Activated CD4-positive, alpha-beta T cell treated with anti-CD3 and anti-CD28 coated beads, Interleukin-2, amount 10 ng/mL, durations not matched to agents 24 days and 14 days (primary cell): ENCODE measurements at regions not wholly inside any gene's neighbourhood (a gene's known extent, or its start where the extent isn't known, plus 50 kb on each side); places are given as distances from the start of the nearest gene placed in this dataset.
"Not testable (repeated sequence)": the region's sequence is repeated elsewhere in the genome, so short reads cannot be mapped to it uniquely, and the experiment has no call there.

Source experiments
- DNase-seq: peaks from one replicate; pipeline ENCODE4 v3.0.0; 2022
- H3K27ac Mint-ChIP-seq: one replicate; pipeline ENCODE4 v1.8.0; 2022; ENCODE audit warnings: mild to moderate bottlenecking, mixed read lengths
- H3K27me3 Mint-ChIP-seq: one replicate; pipeline ENCODE4 v1.8.0; 2022; ENCODE audit warnings: mixed read lengths
- H3K36me3 Mint-ChIP-seq: one replicate; pipeline ENCODE4 v1.8.0; 2022; ENCODE audit warnings: low read depth, mild to moderate bottlenecking, mixed read lengths
- H3K4me1 Mint-ChIP-seq: one replicate; pipeline ENCODE4 v1.8.0; 2021; ENCODE audit warnings: mixed read lengths
- H3K4me3 Mint-ChIP-seq: one replicate; pipeline ENCODE4 v1.8.0; 2022; ENCODE audit warnings: mild to moderate bottlenecking, moderate library complexity, mixed read lengths
- H3K9me3 Mint-ChIP-seq: one replicate; pipeline ENCODE4 v1.8.0; 2021; ENCODE audit warnings: mixed read lengths
- intact Hi-C: fragments of 100-400 bp; cut with micrococcal nuclease; formaldehyde crosslinking; loops from one replicate; pipeline ENCODE4 v1.15.1; 2023

DNA sequence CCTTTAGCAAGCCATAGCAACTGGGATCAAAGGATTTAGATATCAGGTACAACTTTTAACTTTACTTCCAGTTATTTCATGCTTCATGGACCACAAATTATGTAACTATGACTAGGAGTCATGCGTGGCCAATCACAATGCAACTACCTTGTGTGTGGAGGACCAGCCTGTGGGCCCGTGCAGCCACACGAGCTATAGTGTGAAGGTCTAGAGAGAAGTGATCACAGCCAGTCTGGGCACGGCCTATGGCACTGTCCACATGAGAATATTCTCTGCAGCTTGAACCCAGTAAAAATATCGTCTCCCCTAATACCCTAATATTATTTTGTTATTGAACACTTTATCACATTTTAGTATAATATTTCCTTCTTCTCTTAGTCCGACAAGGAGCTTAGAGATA lies 464.9 kb upstream of the MIR17HG start:
- no peaks in the 10 kb centered on the region for H3K4me1 Mint-ChIP-seq

GRCh38 chr13:90883592-90883991 lies 463.9 kb upstream of the MIR17HG start:
- DNase-seq = no peak
- Mint-ChIP-seq H3K4me1 (no peaks in the 10 kb centered on the region), H3K36me3 (no peaks in the 10 kb centered on the region), H3K27ac (no peak overlapping the region), H3K4me3 (no peak overlapping the region), H3K27me3 (no peaks in the 10 kb centered on the region), H3K9me3 (no peaks in the 10 kb centered on the region)
- intact Hi-C loops = no loop called here

More for the DNA sequence above, 464.9 kb upstream of the MIR17HG start:
- H3K27ac Mint-ChIP-seq = no peak overlapping the region
- no peaks in the 10 kb centered on the region for H3K27me3 Mint-ChIP-seq
- no peak overlapping the region for H3K4me3 Mint-ChIP-seq
- no peaks in the 10 kb centered on the region for H3K36me3 Mint-ChIP-seq
- no peak for DNase-seq
- intact Hi-C loops = no loop called here
- H3K9me3 Mint-ChIP-seq = no peaks in the 10 kb centered on the region

GRCh38 chr13:90884066-90884465 lies 463.4 kb upstream of the MIR17HG start:
- H3K4me1 Mint-ChIP-seq = no peaks in the 10 kb centered on the region
- no peaks in the 10 kb centered on the region for H3K36me3 Mint-ChIP-seq
- H3K27me3 Mint-ChIP-seq = no peaks in the 10 kb centered on the region
- intact Hi-C loops = no loop called here
- H3K9me3 Mint-ChIP-seq = no peaks in the 10 kb centered on the region
- no peak overlapping the region for H3K27ac Mint-ChIP-seq
- no peak for DNase-seq
- no peak overlapping the region for H3K4me3 Mint-ChIP-seq

DNA sequence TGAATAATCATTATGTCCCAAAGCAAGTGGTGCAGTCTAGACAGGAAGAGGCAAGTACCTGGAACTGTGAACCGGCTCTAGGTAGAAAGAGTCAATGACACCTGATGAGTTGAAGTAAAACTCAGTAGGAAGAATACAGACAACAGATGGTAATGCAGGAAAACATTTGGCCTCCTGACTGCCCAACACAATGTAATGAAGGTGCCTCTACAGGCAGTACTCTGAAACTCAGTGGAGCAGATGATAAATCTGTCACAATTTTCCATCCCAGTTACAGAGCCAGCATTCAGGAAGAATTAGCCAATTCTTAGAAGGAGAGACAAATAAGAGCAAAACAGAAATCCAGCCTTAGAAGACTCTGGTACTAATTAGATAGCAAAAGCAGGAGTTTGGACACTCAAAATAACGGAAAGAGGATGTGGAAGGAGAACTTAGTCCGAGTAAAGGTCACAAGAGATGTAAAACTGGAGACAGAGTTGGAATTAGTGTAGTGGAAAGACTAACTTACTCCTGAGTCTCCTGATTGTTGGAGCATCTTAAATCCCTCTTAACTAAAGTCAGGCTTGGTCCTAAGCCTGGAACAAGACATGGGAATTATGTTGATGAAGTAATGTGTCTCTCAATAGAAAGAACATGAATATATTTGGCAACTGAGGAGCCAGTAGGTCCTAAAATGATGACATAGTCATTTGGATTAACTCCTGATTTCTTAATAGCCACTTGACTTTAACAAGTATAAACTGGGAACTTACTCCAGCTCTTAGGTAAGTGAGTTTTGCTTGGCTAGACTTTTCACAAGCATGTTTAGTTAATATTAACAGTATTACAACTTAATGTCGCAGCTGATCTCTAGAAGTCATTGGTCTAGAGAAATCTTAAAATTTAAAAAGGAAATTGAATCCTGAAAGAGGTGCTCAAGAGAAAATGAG lies 457.3 kb upstream of the MIR17HG start:
- no peaks in the 10 kb centered on the region for H3K27me3 Mint-ChIP-seq
- no peaks in the 10 kb centered on the region for H3K36me3 Mint-ChIP-seq
- no peaks in the 10 kb centered on the region for H3K4me1 Mint-ChIP-seq
- no peak overlapping the region for H3K27ac Mint-ChIP-seq
- no peak for DNase-seq
- no peak overlapping the region for H3K4me3 Mint-ChIP-seq
- intact Hi-C loops = no loop called here
- peaks cover 5% of the 10 kb centered on the region for H3K9me3 Mint-ChIP-seq

GRCh38 chr13:90891329-90891728 lies 456.2 kb upstream of the MIR17HG start:
- DNase-seq = no peak
- Mint-ChIP-seq H3K9me3 (peaks cover 5% of the 10 kb centered on the region), H3K27me3 (no peaks in the 10 kb centered on the region), H3K27ac (no peak overlapping the region), H3K4me3 (no peak overlapping the region), H3K36me3 (no peaks in the 10 kb centered on the region), H3K4me1 (no peaks in the 10 kb centered on the region)
- intact Hi-C loops = no loop called here

- H3K27ac Mint-ChIP-seq, H3K27me3 Mint-ChIP-seq, H3K4me1 Mint-ChIP-seq, H3K4me3 Mint-ChIP-seq, H3K9me3 Mint-ChIP-seq, intact Hi-C loops, H3K36me3 Mint-ChIP-seq, DNase-seq: not testable (repeated sequence)
Measured at GRCh38 chr13:90893199-90893598, 454.3 kb upstream of the MIR17HG start.

DNA sequence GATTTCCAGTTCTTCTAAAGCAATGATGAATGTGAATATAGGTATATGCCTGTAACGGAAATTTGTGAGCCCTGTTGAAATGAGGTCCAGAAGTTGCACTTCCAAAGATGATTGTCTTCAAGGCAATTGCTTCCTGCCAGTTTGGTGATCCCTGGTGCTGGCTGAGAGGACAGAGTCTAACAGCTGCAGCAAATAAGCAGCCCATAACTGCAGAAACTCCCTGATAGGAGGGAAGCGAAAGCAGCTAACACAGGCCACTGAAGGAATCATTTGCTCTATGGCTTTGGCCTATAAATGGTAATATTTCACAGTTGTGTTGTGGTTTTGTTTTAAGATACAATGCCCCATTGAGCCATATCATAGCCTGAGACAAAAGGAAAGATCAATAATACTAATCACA lies 451.5 kb upstream of the MIR17HG start:
- DNase-seq = no peak
- H3K4me3 Mint-ChIP-seq = no peak overlapping the region
- peaks cover 5% of the 10 kb centered on the region for H3K9me3 Mint-ChIP-seq
- H3K27ac Mint-ChIP-seq = no peak overlapping the region
- intact Hi-C loops = no loop called here
- no peaks in the 10 kb centered on the region for H3K36me3 Mint-ChIP-seq
- H3K27me3 Mint-ChIP-seq = no peaks in the 10 kb centered on the region
- H3K4me1 Mint-ChIP-seq = no peaks in the 10 kb centered on the region

DNA sequence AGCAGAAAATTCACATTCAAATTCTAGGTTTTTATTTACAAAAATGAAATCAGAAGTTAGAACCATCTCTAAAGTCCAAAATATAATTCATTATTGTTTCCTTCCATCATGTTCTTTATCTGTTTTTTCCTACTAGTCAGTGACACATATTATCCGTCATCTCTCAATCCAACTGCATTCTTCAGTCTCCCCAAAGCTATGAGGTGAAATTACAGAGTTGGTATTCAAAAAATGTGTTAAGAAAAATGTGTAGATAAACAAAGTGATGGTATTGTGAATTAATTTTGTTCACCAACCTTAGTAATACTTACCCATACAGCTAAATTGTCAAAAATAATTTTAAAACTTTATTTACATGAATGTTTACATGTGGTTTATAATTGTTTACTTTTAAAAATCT lies 448.7 kb upstream of the MIR17HG start:
- Mint-ChIP-seq H3K4me1 (no peaks in the 10 kb centered on the region), H3K4me3 (no peak overlapping the region), H3K9me3 (no peaks in the 10 kb centered on the region), H3K36me3 (no peaks in the 10 kb centered on the region), H3K27ac (no peak overlapping the region), H3K27me3 (no peaks in the 10 kb centered on the region)
- intact Hi-C loops = no loop called here
- DNase-seq = no peak

DNA sequence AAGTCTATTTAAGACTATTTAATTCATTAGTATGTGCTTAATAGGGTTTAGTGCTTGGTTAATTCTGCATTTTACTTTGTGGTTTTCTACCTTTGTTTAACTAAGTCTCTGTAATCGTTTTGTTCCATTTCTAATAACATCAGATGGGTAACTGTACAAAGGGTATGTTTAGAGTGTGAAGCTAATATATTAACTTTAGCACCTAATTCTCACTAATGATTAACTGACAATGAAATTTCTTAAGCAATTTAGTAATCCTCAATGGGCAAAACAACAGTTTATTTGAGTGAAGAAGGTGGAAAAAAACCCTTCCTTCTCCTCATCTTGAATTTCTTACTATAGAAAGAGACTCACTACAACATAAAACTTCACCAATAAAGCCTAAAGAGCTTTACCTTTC lies 448.1 kb upstream of the MIR17HG start:
- DNase-seq = no peak
- Mint-ChIP-seq H3K4me1 (no peaks in the 10 kb centered on the region), H3K4me3 (no peak overlapping the region), H3K27ac (no peak overlapping the region), H3K9me3 (no peaks in the 10 kb centered on the region), H3K36me3 (no peaks in the 10 kb centered on the region), H3K27me3 (no peaks in the 10 kb centered on the region)
- intact Hi-C loops = no loop called here

- no peaks in the 10 kb centered on the region for H3K27me3 Mint-ChIP-seq
- H3K27ac Mint-ChIP-seq = no peak overlapping the region
- intact Hi-C loops = no loop called here
- no peak for DNase-seq
- H3K4me1 Mint-ChIP-seq = no peaks in the 10 kb centered on the region
- peaks cover 1% of the 10 kb centered on the region for H3K9me3 Mint-ChIP-seq
- H3K4me3 Mint-ChIP-seq = no peak overlapping the region
- no peaks in the 10 kb centered on the region for H3K36me3 Mint-ChIP-seq
Measured at GRCh38 chr13:90902255-90902654, 445.2 kb upstream of the MIR17HG start.

DNA sequence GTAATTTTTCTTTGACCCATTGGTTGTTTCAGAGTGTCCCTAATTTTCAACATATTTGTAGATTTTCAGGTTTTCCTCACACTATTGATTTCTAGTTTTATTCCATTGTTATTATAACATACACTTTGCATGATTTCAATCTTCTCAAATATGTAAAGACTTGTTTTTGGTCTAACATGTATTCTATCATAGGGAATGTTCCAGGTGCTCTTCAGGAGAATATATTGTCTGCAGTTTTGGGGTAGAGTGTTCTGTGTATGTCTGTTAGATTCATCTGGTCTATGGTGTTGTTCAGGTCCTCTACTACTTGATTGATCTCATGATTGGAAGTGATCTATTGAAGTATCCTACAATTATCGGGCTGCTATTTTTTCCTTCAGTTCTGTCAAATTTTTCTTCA lies 440.9 kb upstream of the MIR17HG start:
- no peak for DNase-seq
- H3K4me1 Mint-ChIP-seq = no peaks in the 10 kb centered on the region
- intact Hi-C loops = no loop called here
- H3K36me3 Mint-ChIP-seq = no peaks in the 10 kb centered on the region
- peaks cover 4% of the 10 kb centered on the region for H3K9me3 Mint-ChIP-seq
- no peaks in the 10 kb centered on the region for H3K27me3 Mint-ChIP-seq
- no peak overlapping the region for H3K4me3 Mint-ChIP-seq
- H3K27ac Mint-ChIP-seq = no peak overlapping the region

GRCh38 chr13:90908792-90909191 lies 438.7 kb upstream of the MIR17HG start:
- H3K9me3 Mint-ChIP-seq = peaks cover 4% of the 10 kb centered on the region
- H3K27me3 Mint-ChIP-seq = no peaks in the 10 kb centered on the region
- intact Hi-C loops = no loop called here
- no peak overlapping the region for H3K27ac Mint-ChIP-seq
- H3K36me3 Mint-ChIP-seq = no peaks in the 10 kb centered on the region
- DNase-seq = no peak
- no peak overlapping the region for H3K4me3 Mint-ChIP-seq
- no peaks in the 10 kb centered on the region for H3K4me1 Mint-ChIP-seq

DNA sequence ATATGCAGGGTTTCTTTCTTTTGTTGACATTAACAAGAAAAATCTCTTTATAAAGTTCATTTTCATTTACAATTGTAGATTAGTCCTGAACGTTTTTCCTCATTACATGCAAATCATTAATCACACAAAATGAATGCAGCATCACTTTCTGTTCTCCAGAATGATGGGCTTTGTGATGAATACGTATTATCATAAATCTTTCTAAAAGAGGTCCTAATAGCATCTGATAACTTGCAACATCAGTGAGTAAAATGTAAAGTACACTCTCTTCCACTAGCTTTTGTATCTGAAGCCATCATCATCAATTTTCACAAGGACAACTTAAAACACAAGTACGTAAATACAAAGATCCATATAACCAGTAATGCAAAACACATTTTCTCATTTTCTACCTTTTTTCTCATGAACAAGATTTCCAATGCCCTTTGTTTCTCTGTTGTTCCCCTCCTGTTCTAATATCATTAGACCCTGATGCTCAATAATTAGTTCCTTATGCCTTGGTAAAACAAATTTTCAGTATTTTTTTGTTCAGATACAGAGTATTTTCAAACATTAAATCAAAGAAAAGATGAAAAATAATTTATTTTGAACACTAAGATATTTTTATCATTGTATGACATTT lies 437.4 kb upstream of the MIR17HG start:
- no peak overlapping the region for H3K27ac Mint-ChIP-seq
- H3K9me3 Mint-ChIP-seq = peaks cover 4% of the 10 kb centered on the region
- no peak overlapping the region for H3K4me3 Mint-ChIP-seq
- H3K36me3 Mint-ChIP-seq = no peaks in the 10 kb centered on the region
- no peaks in the 10 kb centered on the region for H3K27me3 Mint-ChIP-seq
- intact Hi-C loops = no loop called here
- no peak for DNase-seq
- H3K4me1 Mint-ChIP-seq = no peaks in the 10 kb centered on the region

- Mint-ChIP-seq H3K9me3 (peaks cover 3% of the 10 kb centered on the region), H3K4me3 (no peak overlapping the region), H3K4me1 (no peaks in the 10 kb centered on the region), H3K27me3 (no peaks in the 10 kb centered on the region), H3K36me3 (no peaks in the 10 kb centered on the region), H3K27ac (no peak overlapping the region)
- no peak for DNase-seq
- intact Hi-C loops = no loop called here
Measured at GRCh38 chr13:90912247-90912646, 435.2 kb upstream of the MIR17HG start.
